Lower leg skin (tissue), 3 donors: ENCODE measurements at regions not wholly inside any gene's neighbourhood (a gene's known extent, or its start where the extent isn't known, plus 50 kb on each side); places are given as distances from the start of the nearest gene placed in this dataset.

ENCODE experiments used
- POLR2A ChIP-seq, 2 donors: fragments of 450-650 bp; IDR thresholded peaks; one replicate each; pipeline ENCODE4 v1.6.1; 2016 to 2017; ENCODE audit warnings: antibody characterized with exemption in 2 of 2, mild to moderate bottlenecking in 1 of 2, moderate library complexity in 1 of 2
- TF ChIP-seq, protein P1 (sequence below), 3 donors: fragments of 450-650 bp; IDR thresholded peaks; one replicate each; pipeline ENCODE4 v1.5.1; 2016; ENCODE audit warnings: antibody characterized with exemption in 3 of 3, mild to moderate bottlenecking in 3 of 3, moderate library complexity in 2 of 3

DNA sequence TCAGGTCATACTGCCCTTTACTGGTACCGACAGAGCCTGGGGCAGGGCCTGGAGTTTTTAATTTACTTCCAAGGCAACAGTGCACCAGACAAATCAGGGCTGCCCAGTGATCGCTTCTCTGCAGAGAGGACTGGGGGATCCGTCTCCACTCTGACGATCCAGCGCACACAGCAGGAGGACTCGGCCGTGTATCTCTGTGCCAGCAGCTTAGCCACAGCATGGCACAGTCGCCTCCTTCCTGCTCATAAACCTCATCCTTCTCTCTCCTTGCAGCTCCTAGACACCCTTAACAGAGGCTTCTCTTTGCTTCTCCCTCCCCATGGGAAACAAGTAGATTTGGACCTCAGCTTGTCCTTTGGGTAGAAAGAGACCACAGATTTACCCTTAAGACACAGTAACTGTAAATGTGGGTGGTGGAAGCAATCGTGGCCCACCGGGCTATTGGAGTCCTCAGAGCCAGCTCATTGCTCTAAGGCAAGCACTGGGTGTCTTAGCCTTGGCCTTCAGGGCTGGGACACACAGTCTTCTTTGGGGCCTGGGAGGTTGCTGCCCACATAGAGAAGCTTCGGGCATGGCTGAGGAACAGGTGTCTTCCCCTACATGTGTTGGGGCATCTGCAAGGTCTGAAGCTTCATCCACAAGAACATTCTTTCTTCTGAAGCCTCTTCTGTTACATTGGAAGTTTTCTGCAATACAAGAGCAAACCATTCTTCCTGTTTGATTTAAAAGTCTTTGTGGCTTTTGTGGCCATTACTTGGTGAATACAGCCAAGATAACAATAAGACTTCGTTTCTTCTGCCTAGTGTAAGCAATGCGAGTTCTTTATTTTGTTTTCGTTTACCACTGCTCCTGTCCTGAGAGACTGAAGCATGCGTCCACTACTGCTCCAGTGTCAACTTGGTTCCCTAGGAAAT lies 95.5 kb upstream of the PRSS58 start:
- TF ChIP-seq, protein P1, sequence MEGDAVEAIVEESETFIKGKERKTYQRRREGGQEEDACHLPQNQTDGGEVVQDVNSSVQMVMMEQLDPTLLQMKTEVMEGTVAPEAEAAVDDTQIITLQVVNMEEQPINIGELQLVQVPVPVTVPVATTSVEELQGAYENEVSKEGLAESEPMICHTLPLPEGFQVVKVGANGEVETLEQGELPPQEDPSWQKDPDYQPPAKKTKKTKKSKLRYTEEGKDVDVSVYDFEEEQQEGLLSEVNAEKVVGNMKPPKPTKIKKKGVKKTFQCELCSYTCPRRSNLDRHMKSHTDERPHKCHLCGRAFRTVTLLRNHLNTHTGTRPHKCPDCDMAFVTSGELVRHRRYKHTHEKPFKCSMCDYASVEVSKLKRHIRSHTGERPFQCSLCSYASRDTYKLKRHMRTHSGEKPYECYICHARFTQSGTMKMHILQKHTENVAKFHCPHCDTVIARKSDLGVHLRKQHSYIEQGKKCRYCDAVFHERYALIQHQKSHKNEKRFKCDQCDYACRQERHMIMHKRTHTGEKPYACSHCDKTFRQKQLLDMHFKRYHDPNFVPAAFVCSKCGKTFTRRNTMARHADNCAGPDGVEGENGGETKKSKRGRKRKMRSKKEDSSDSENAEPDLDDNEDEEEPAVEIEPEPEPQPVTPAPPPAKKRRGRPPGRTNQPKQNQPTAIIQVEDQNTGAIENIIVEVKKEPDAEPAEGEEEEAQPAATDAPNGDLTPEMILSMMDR (IDR thresholded peaks at IDR 0.05), result no peak
- no peak for TF ChIP-seq POLR2A (IDR thresholded peaks at IDR 0.05)
